HEK293 (cell line): ENCODE measurements at regions not wholly inside any gene's neighbourhood (a gene's known extent, or its start where the extent isn't known, plus 50 kb on each side); places are given as distances from the start of the nearest gene placed in this dataset.

Source experiments
- MZF1 ChIP-seq: fragments of 450-650 bp; formaldehyde crosslinking; IDR thresholded peaks from 2 replicates; pipeline ENCODE4 v1.5.1; 2017; ENCODE audit warnings: missing biosample characterization, missing genetic modification characterization, borderline replicate concordance
- TCF7L2 ChIP-seq: IDR thresholded peaks from 2 replicates; pipeline ENCODE4 v1.6.1; 2011; ENCODE audit warnings: low read depth, mild to moderate bottlenecking, inconsistent platforms, low read length, moderate library complexity, borderline replicate concordance
- ZBTB21 ChIP-seq: fragments of 450-650 bp; formaldehyde crosslinking; IDR thresholded peaks from 2 replicates; pipeline ENCODE4 v1.5.1; 2017; ENCODE audit warnings: missing biosample characterization, missing genetic modification characterization
- ZBTB8A ChIP-seq: fragments of 450-650 bp; formaldehyde crosslinking; IDR thresholded peaks from 2 replicates; pipeline ENCODE4 v1.5.1; 2016; ENCODE audit warnings: missing biosample characterization, missing genetic modification characterization
- ZNF121 ChIP-seq: fragments of 450-650 bp; formaldehyde crosslinking; IDR thresholded peaks from 2 replicates; pipeline ENCODE4 v1.5.1; 2016; ENCODE audit warnings: missing biosample characterization, missing genetic modification characterization
- ZNF138 ChIP-seq: fragments of 450-650 bp; formaldehyde crosslinking; IDR thresholded peaks from 2 replicates; pipeline ENCODE4 v1.5.1; 2016; ENCODE audit warnings: missing biosample characterization, missing genetic modification characterization, borderline replicate concordance
- ZNF16 ChIP-seq: fragments of 450-650 bp; formaldehyde crosslinking; IDR thresholded peaks from 2 replicates; pipeline ENCODE4 v1.5.1; 2016; ENCODE audit warnings: low read depth, missing biosample characterization, missing genetic modification characterization
- ZNF335 ChIP-seq: fragments of 450-650 bp; formaldehyde crosslinking; conservative IDR thresholded peaks from 2 replicates; pipeline ENCODE4 v1.5.1; 2016; ENCODE audit warnings: missing biosample characterization, missing genetic modification characterization
- ZNF544 ChIP-seq: fragments of 450-650 bp; formaldehyde crosslinking; IDR thresholded peaks from 2 replicates; pipeline ENCODE4 v1.5.0; 2017; ENCODE audit warnings: missing biosample characterization, missing genetic modification characterization
- ZNF549 ChIP-seq: fragments of 450-650 bp; IDR thresholded peaks from 2 replicates; pipeline ENCODE4 v1.5.1; 2018; ENCODE audit warnings: missing biosample characterization, missing genetic modification characterization, mild to moderate bottlenecking, inconsistent platforms, moderate library complexity
- ZSCAN23 ChIP-seq: fragments of 450-650 bp; formaldehyde crosslinking; IDR thresholded peaks from 2 replicates; pipeline ENCODE4 v1.5.1; 2016; ENCODE audit warnings: missing biosample characterization, missing genetic modification characterization
- TF ChIP-seq, protein P1 (sequence below): fragments of 450-650 bp; formaldehyde crosslinking; IDR thresholded peaks from 2 replicates; pipeline ENCODE4 v1.5.1; 2016; ENCODE audit warnings: missing biosample characterization, missing genetic modification characterization
- TF ChIP-seq, protein P2 (sequence below): fragments of 450-650 bp; formaldehyde crosslinking; IDR thresholded peaks from 2 replicates; pipeline ENCODE4 v1.5.1; 2016; ENCODE audit warnings: missing biosample characterization, missing genetic modification characterization
- TF ChIP-seq, protein P3 (sequence below): fragments of 450-650 bp; formaldehyde crosslinking; IDR thresholded peaks from 2 replicates; pipeline ENCODE4 v1.5.1; 2016; ENCODE audit warnings: missing biosample characterization, missing genetic modification characterization

DNA sequence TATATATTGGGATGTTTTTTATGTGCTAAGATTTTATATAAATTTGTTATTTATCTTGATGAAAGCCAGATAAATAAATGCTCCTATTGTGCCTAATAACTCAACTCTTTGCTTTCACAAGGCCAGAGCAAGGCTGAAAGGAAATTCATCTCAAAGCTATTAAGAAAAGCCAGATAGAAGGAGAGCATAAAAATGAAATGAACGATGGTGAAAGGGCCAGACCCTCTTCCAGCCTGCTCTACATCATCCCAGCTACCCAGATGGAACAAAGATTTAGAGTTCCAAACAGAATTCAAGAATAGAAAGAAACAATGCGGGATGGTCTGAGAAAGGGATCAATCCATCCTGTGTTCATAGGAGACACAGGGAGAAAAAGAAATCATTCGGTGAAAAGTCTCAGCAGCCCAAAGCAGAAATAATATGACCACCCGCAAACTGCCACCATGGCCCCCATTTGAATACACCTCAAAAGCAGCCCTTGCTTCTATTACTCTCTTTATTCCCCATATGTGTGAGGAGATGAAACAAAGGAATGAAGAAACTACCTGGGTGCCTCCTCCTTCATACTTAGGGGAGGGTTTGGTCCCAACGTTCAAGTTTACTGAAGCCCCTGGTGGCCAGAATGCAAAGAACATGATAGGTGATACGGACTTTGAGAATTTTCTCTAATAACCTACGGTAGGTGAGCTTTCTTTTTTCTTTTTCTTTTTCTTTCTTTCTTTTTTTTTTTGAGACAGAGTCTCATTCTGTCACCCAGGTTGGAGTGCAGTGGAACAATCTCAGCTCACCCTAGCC, 110.1 kb upstream of the FBXO11 start:
- TF ChIP-seq ZNF16 (tag by site-specific recombination) (no peak), ZBTB8A (tag by site-specific recombination) (no peak), ZNF138 (tag by site-specific recombination) (no peak), ZBTB21 (tag by site-specific recombination) (no peak), ZNF335 (no peak), TCF7L2 (no peak), ZNF121 (tag by site-specific recombination) (no peak), ZNF544 (tag by site-specific recombination) (no peak), ZNF549 (tag by site-specific recombination) (no peak), ZSCAN23 (tag by site-specific recombination) (no peak), MZF1 (tag by site-specific recombination) (no peak)
- TF ChIP-seq, protein P1, sequence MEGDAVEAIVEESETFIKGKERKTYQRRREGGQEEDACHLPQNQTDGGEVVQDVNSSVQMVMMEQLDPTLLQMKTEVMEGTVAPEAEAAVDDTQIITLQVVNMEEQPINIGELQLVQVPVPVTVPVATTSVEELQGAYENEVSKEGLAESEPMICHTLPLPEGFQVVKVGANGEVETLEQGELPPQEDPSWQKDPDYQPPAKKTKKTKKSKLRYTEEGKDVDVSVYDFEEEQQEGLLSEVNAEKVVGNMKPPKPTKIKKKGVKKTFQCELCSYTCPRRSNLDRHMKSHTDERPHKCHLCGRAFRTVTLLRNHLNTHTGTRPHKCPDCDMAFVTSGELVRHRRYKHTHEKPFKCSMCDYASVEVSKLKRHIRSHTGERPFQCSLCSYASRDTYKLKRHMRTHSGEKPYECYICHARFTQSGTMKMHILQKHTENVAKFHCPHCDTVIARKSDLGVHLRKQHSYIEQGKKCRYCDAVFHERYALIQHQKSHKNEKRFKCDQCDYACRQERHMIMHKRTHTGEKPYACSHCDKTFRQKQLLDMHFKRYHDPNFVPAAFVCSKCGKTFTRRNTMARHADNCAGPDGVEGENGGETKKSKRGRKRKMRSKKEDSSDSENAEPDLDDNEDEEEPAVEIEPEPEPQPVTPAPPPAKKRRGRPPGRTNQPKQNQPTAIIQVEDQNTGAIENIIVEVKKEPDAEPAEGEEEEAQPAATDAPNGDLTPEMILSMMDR (tag by site-specific recombination) = no peak
- TF ChIP-seq, protein P2, sequence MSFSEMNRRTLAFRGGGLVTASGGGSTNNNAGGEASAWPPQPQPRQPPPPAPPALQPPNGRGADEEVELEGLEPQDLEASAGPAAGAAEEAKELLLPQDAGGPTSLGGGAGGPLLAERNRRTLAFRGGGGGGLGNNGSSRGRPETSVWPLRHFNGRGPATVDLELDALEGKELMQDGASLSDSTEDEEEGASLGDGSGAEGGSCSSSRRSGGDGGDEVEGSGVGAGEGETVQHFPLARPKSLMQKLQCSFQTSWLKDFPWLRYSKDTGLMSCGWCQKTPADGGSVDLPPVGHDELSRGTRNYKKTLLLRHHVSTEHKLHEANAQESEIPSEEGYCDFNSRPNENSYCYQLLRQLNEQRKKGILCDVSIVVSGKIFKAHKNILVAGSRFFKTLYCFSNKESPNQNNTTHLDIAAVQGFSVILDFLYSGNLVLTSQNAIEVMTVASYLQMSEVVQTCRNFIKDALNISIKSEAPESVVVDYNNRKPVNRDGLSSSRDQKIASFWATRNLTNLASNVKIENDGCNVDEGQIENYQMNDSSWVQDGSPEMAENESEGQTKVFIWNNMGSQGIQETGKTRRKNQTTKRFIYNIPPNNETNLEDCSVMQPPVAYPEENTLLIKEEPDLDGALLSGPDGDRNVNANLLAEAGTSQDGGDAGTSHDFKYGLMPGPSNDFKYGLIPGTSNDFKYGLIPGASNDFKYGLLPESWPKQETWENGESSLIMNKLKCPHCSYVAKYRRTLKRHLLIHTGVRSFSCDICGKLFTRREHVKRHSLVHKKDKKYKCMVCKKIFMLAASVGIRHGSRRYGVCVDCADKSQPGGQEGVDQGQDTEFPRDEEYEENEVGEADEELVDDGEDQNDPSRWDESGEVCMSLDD = no peak
- TF ChIP-seq, protein P3, sequence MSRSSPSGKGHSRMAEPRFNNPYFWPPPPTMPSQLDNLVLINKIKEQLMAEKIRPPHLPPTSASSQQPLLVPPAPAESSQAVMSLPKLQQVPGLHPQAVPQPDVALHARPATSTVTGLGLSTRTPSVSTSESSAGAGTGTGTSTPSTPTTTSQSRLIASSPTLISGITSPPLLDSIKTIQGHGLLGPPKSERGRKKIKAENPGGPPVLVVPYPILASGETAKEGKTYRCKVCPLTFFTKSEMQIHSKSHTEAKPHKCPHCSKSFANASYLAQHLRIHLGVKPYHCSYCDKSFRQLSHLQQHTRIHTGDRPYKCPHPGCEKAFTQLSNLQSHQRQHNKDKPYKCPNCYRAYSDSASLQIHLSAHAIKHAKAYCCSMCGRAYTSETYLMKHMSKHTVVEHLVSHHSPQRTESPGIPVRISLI (tag by site-specific recombination) = no peak
